NB4 (cell line): ENCODE measurements at regions not wholly inside any gene's neighbourhood (a gene's known extent, or its start where the extent isn't known, plus 50 kb on each side); places are given as distances from the start of the nearest gene placed in this dataset.

Experiments
- CTCF ChIP-seq: IDR thresholded peaks from one replicate; pipeline ENCODE4 v1.5.1; 2012; ENCODE audit warnings: low read depth, low read length
- MYC ChIP-seq: IDR thresholded peaks from 2 replicates; pipeline ENCODE4 v1.6.1; 2011; ENCODE audit warnings: low read depth, low read length
- POLR2A ChIP-seq: IDR thresholded peaks from 2 replicates; pipeline ENCODE4 v1.6.1; 2011; ENCODE audit warnings: mild to moderate bottlenecking; ENCODE audit not compliant: insufficient read length; ENCODE audit errors: extremely low read depth
- TF ChIP-seq, protein P1 (sequence below): IDR thresholded peaks from 2 replicates; pipeline ENCODE4 v1.6.1; 2011; ENCODE audit warnings: low read depth, low read length

DNA sequence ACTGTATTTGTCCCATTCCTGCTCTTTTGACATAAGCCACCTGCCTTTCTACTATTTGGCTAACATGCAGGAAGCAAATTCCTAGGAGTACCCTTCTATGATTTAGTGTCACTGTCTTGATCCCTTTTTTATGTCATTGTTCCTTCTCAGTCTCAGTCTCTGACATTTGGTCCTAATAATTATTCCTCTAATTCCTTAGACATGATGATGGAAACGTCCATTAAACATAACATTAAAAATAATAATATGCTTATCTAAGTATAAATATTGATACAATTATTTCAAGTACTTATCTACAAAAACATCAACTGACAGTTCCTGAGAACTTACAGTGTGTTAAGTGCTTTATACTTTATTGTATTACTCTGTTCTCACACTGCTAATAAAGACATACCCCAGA is 857.0 kb upstream of the LCORL start:
- TF ChIP-seq, protein P1, sequence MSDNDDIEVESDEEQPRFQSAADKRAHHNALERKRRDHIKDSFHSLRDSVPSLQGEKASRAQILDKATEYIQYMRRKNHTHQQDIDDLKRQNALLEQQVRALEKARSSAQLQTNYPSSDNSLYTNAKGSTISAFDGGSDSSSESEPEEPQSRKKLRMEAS = no peak
- TF ChIP-seq CTCF (no peak), POLR2A (no peak), MYC (no peak)
